ENCODE measurements at regions not wholly inside any gene's neighbourhood (a gene's known extent, or its start where the extent isn't known, plus 50 kb on each side); places are given as distances from the start of the nearest gene placed in this dataset.

GRCh38 chr3:180329187-180329586 is 272.8 kb upstream of the TTC14 start:
- H3K36me3 ChIP-seq (ENCODE audit: control insufficient read depth, insufficient read depth, low read length): no peaks in the 10 kb centered on the region
- no peaks in the 10 kb centered on the region for H4K20me1 ChIP-seq (replicated peaks; ENCODE audit: control insufficient read depth, insufficient read depth, low read length)
- H3K4me2 ChIP-seq (ENCODE audit: insufficient read depth, low read length): no peak overlapping the region
- no peaks in the 10 kb centered on the region for H3K4me1 ChIP-seq (replicated peaks in 1 of 2; ENCODE audit: control insufficient read depth in 2 of 2, insufficient read depth in 2 of 2, low read length in 2 of 2)
- intact Hi-C loops (cut with micrococcal nuclease): no loop called here
- BruUV-seq (replicated peaks): no TSS peak
- ChIA-PET CTCF (ENCODE audit: low intra/inter-chr PET ratio) (no interaction called here), POLR2A (no interaction called here)
- no peak overlapping the region for H3K27ac ChIP-seq (ENCODE audit: extremely low read depth, low read depth, low read length)
- 3% methylated on average over 3 of the region's 3 CpGs for WGBS (ENCODE audit: insufficient coverage, low coverage, missing lambda C conversion rate)
- H2AFZ ChIP-seq (ENCODE audit: low read depth, low read length): no peak overlapping the region
- no peaks in the 10 kb centered on the region for H3K27me3 ChIP-seq (ENCODE audit: control insufficient read depth in 2 of 2, insufficient read depth in 2 of 2, low read length in 2 of 2)
- DNase-seq (ENCODE audit: extremely low read depth in 1 of 4, low spot score in 3 of 4): no peak
- H3K79me2 ChIP-seq (ENCODE audit: control insufficient read depth, insufficient read depth, low read length): no peaks in the 10 kb centered on the region
- in situ Hi-C loops (cut with MboI): no loop called here
- no peaks in the 10 kb centered on the region for H3K9me3 ChIP-seq (replicated peaks; ENCODE audit: control insufficient read depth, insufficient read depth, low read depth, low read length)
- no peak overlapping the region for H3K4me3 ChIP-seq
- no peaks in the 10 kb centered on the region for H3K9me1 ChIP-seq (ENCODE audit: control insufficient read depth, insufficient read depth, low read length)
- TF ChIP-seq U2AF2 (optimal IDR thresholded peaks at IDR 0.05; ENCODE audit: low read depth, low read length) (no peak), ZNF140 (CRISPR knock-in tag; IDR thresholded peaks at IDR 0.05) (no peak), NCOR1 (IDR thresholded peaks at IDR 0.05) (no peak), SP2 (IDR thresholded peaks at IDR 0.05; ENCODE audit: extremely low read depth, low read depth, low read length, poor library complexity, severe bottlenecking) (no peak), NFRKB (IDR thresholded peaks at IDR 0.05; ENCODE audit: low read depth) (no peak), BRF1 (IDR thresholded peaks at IDR 0.05; ENCODE audit: borderline replicate concordance, extremely low read depth, insufficient read length) (no peak), ZZZ3 (IDR thresholded peaks at IDR 0.05) (no peak), POLR3A (IDR thresholded peaks at IDR 0.05; ENCODE audit: borderline replicate concordance, extremely low read depth, insufficient read depth, insufficient read length) (no peak), SMARCE1 (IDR thresholded peaks at IDR 0.05) (no peak), ZNF121 (CRISPR knock-in tag; conservative IDR thresholded peaks at IDR 0.05) (no peak), ZFP30 (CRISPR knock-in tag; IDR thresholded peaks at IDR 0.05; ENCODE audit: borderline replicate concordance) (no peak), GATAD2A (IDR thresholded peaks at IDR 0.05) (no peak), ZNF407 (IDR thresholded peaks at IDR 0.05; ENCODE audit: low read depth) (no peak), NFYB (IDR thresholded peaks at IDR 0.05; ENCODE audit: extremely low read depth, insufficient read length) (no peak), NRF1 (conservative IDR thresholded peaks at IDR 0.05 in 1 of 2, IDR thresholded peaks at IDR 0.05 in 1 of 2) (no peak)
- FAIRE-seq: no peak
- no peak for ATAC-seq
- no peak overlapping the region for H3K9ac ChIP-seq (ENCODE audit: insufficient read depth in 1 of 2, low read depth in 2 of 2, low read length in 2 of 2)
